Right lobe of liver (tissue), 4 donors: ENCODE measurements at regions not wholly inside any gene's neighbourhood (a gene's known extent, or its start where the extent isn't known, plus 50 kb on each side); places are given as distances from the start of the nearest gene placed in this dataset.

Experiments
- POLR2A ChIP-seq: fragments of 450-650 bp; IDR thresholded peaks from one replicate; pipeline ENCODE4 v1.6.1; 2017; ENCODE audit warnings: antibody characterized with exemption, mild to moderate bottlenecking
- TF ChIP-seq, protein P1 (sequence below), 4 donors: fragments of 200-600 bp in 3 of 4; fragments of 450-650 bp in 1 of 4; IDR thresholded peaks; one replicate each; pipeline versions ENCODE4 v1.5.1 to v1.8.0; 2016 to 2022; ENCODE audit warnings: antibody characterized with exemption in 4 of 4, mild to moderate bottlenecking in 2 of 4
- donor health status: DM: no; HTN: no; CAD: no.
- donor health status: DM: no; HTN: no; CAD: no.
- donor health status: DM: no; HTN: yes; CAD: no.

DNA sequence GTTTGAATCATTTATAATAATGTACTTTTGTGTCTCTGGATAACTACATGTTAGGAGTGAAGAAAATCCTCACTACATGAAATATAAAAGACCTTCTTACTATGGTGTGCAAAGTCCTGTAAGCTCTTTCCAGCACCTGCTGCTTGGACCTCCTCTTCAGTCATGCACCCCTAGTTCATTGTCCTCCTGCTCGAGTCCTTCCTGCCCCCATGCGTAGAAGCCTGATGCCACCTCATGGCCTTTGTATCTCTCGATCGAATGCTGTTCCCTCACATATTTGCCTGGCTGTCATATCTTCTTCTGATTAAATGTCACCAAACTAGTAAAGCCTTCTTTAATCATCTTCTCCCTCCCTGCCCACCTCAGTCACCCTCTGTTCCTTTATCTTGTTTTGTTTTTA lies 49.9 kb upstream of the SUCLG2 start:
- TF ChIP-seq POLR2A: no peak
- TF ChIP-seq, protein P1, sequence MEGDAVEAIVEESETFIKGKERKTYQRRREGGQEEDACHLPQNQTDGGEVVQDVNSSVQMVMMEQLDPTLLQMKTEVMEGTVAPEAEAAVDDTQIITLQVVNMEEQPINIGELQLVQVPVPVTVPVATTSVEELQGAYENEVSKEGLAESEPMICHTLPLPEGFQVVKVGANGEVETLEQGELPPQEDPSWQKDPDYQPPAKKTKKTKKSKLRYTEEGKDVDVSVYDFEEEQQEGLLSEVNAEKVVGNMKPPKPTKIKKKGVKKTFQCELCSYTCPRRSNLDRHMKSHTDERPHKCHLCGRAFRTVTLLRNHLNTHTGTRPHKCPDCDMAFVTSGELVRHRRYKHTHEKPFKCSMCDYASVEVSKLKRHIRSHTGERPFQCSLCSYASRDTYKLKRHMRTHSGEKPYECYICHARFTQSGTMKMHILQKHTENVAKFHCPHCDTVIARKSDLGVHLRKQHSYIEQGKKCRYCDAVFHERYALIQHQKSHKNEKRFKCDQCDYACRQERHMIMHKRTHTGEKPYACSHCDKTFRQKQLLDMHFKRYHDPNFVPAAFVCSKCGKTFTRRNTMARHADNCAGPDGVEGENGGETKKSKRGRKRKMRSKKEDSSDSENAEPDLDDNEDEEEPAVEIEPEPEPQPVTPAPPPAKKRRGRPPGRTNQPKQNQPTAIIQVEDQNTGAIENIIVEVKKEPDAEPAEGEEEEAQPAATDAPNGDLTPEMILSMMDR (IDR thresholded peaks at IDR 0.05): peak; percentile 39 to 55 (median 50)
